ENCODE measurements at regions not wholly inside any gene's neighbourhood (a gene's known extent, or its start where the extent isn't known, plus 50 kb on each side); places are given as distances from the start of the nearest gene placed in this dataset.

- ATAC-seq (no peak; the same call in 2 of the 3 replicates), FAIRE-seq (no peak), DNase-seq (ENCODE audit: extremely low read depth in 1 of 4, low spot score in 3 of 4) (peak in 1 of 4 experiments; percentile 14)
- Histone ChIP-seq H3K9ac (ENCODE audit: insufficient read depth in 1 of 2, low read depth in 2 of 2, low read length in 2 of 2) (no peak overlapping the region), H3K4me3 (no peak overlapping the region), H3K27ac (ENCODE audit: extremely low read depth, low read depth, low read length) (no peak overlapping the region), H3K4me2 (ENCODE audit: insufficient read depth, low read length) (no peak overlapping the region), H4K20me1 (replicated peaks; ENCODE audit: control insufficient read depth, insufficient read depth, low read length) (no peaks in the 10 kb centered on the region), H3K4me1 (replicated peaks in 1 of 2; ENCODE audit: control insufficient read depth in 2 of 2, insufficient read depth in 2 of 2, low read length in 2 of 2) (peaks cover 0 to 3% of the 10 kb centered on the region in 2 experiments; a peak in 1 of 5 replicates), H3K79me2 (ENCODE audit: control insufficient read depth, insufficient read depth, low read length) (no peaks in the 10 kb centered on the region), H3K9me3 (replicated peaks; ENCODE audit: control insufficient read depth, insufficient read depth, low read depth, low read length) (no peaks in the 10 kb centered on the region), H3K9me1 (ENCODE audit: control insufficient read depth, insufficient read depth, low read length) (no peaks in the 10 kb centered on the region), H3K36me3 (ENCODE audit: control insufficient read depth, insufficient read depth, low read length) (no peaks in the 10 kb centered on the region), H3K27me3 (ENCODE audit: control insufficient read depth in 2 of 2, insufficient read depth in 2 of 2, low read length in 2 of 2) (peaks cover 8 to 9% of the 10 kb centered on the region in 2 experiments; a peak in 3 of 5 replicates), H2AFZ (ENCODE audit: low read depth, low read length) (no peak overlapping the region)
- ChIA-PET CTCF (ENCODE audit: low intra/inter-chr PET ratio) (no interaction called here), POLR2A (no interaction called here)
- WGBS (ENCODE audit: insufficient coverage, low coverage, missing lambda C conversion rate): 16% methylated on average over 10 of the region's 10 CpGs
- in situ Hi-C loops (cut with MboI): no loop called here
- BruUV-seq (replicated peaks): no TSS peak
- intact Hi-C loops (cut with micrococcal nuclease): no loop called here
- TF ChIP-seq E2F3 (CRISPR knock-in tag; IDR thresholded peaks at IDR 0.05): no peak
- peak; percentile 41 to 56; a peak in 3 of 4 replicates for TF ChIP-seq NRF1 (conservative IDR thresholded peaks at IDR 0.05 in 1 of 2, IDR thresholded peaks at IDR 0.05 in 1 of 2)
- TF ChIP-seq POLR2AphosphoS2 (IDR thresholded peaks at IDR 0.05; ENCODE audit: low read length): no peak
These were observed 88.2 kb upstream of the ANKRD55 start for GRCh38 chr5:56321236-56321881.

GRCh38 chr5:56320686-56321085 lies 87.6 kb upstream of the ANKRD55 start:
- Histone ChIP-seq H4K20me1 (replicated peaks; ENCODE audit: control insufficient read depth, insufficient read depth, low read length) (no peaks in the 10 kb centered on the region), H3K79me2 (ENCODE audit: control insufficient read depth, insufficient read depth, low read length) (no peaks in the 10 kb centered on the region), H3K36me3 (ENCODE audit: control insufficient read depth, insufficient read depth, low read length) (no peaks in the 10 kb centered on the region), H3K9me1 (ENCODE audit: control insufficient read depth, insufficient read depth, low read length) (no peaks in the 10 kb centered on the region), H3K4me2 (ENCODE audit: insufficient read depth, low read length) (no peak overlapping the region), H3K4me3 (no peak overlapping the region), H2AFZ (ENCODE audit: low read depth, low read length) (no peak overlapping the region), H3K4me1 (replicated peaks in 1 of 2; ENCODE audit: control insufficient read depth in 2 of 2, insufficient read depth in 2 of 2, low read length in 2 of 2) (peaks cover 0 to 7% of the 10 kb centered on the region in 2 experiments; a peak in 2 of 5 replicates), H3K9ac (ENCODE audit: insufficient read depth in 1 of 2, low read depth in 2 of 2, low read length in 2 of 2) (no peak overlapping the region), H3K27me3 (ENCODE audit: control insufficient read depth in 2 of 2, insufficient read depth in 2 of 2, low read length in 2 of 2) (peaks cover 7 to 8% of the 10 kb centered on the region in 2 experiments; a peak in 3 of 5 replicates), H3K9me3 (replicated peaks; ENCODE audit: control insufficient read depth, insufficient read depth, low read depth, low read length) (no peaks in the 10 kb centered on the region), H3K27ac (ENCODE audit: extremely low read depth, low read depth, low read length) (no peak overlapping the region)
- BruUV-seq (replicated peaks): no TSS peak
- ChIA-PET CTCF (ENCODE audit: low intra/inter-chr PET ratio) (no interaction called here), POLR2A (no interaction called here)
- no peak for FAIRE-seq
- in situ Hi-C loops (cut with MboI): no loop called here
- intact Hi-C loops (cut with micrococcal nuclease): no loop called here
- no peak for ATAC-seq
- 41% methylated on average over 3 of the region's 3 CpGs for WGBS (ENCODE audit: insufficient coverage, low coverage, missing lambda C conversion rate)
- no peak for DNase-seq (ENCODE audit: extremely low read depth in 1 of 4, low spot score in 3 of 4)
- TF ChIP-seq SMARCA5 (IDR thresholded peaks at IDR 0.05) (no peak), MLX (CRISPR knock-in tag; conservative IDR thresholded peaks at IDR 0.05) (no peak), DPF2 (IDR thresholded peaks at IDR 0.05) (no peak), ZBTB33 (CRISPR knock-in tag; IDR thresholded peaks at IDR 0.05) (no peak), CC2D1A (IDR thresholded peaks at IDR 0.05) (no peak), RBM15 (IDR thresholded peaks at IDR 0.05; ENCODE audit: insufficient read depth, low read length) (no peak), C11orf30 (IDR thresholded peaks at IDR 0.05; ENCODE audit: low read depth) (no peak), BHLHE40 (IDR thresholded peaks at IDR 0.05; ENCODE audit: low read length) (no peak), GABPB1 (CRISPR knock-in tag; IDR thresholded peaks at IDR 0.05) (no peak), NFE2L1 (tag; IDR thresholded peaks at IDR 0.05; ENCODE audit: borderline replicate concordance, low read depth) (no peak), ZNF354B (CRISPR knock-in tag; IDR thresholded peaks at IDR 0.05) (no peak), OTX1 (CRISPR knock-in tag; IDR thresholded peaks at IDR 0.05) (no peak), CCAR2 (IDR thresholded peaks at IDR 0.05; ENCODE audit: low read depth, low read length) (no peak)

Measured in K562 (cell line).